ENCODE measurements at regions not wholly inside any gene's neighbourhood (a gene's known extent, or its start where the extent isn't known, plus 50 kb on each side); places are given as distances from the start of the nearest gene placed in this dataset.

DNA sequence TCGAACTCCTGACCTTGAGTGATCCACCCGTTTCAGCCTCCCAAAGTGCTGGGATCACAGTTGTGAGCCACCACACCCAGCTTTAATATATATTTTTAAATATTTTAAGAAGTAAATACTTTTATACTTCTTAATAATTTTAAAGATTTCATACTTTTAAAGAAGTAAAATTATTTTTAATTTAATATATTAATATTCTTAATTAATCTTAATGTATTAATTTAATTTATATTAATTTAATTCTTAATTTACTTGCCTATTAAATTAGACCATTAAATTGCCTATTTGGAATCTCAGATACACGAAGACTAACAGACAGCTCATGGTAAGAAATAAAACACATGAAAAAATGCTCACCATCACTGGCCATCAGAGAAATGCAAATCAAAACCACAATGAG lies 1087.4 kb downstream of the CDH18 start:
- TF ChIP-seq, protein P1, sequence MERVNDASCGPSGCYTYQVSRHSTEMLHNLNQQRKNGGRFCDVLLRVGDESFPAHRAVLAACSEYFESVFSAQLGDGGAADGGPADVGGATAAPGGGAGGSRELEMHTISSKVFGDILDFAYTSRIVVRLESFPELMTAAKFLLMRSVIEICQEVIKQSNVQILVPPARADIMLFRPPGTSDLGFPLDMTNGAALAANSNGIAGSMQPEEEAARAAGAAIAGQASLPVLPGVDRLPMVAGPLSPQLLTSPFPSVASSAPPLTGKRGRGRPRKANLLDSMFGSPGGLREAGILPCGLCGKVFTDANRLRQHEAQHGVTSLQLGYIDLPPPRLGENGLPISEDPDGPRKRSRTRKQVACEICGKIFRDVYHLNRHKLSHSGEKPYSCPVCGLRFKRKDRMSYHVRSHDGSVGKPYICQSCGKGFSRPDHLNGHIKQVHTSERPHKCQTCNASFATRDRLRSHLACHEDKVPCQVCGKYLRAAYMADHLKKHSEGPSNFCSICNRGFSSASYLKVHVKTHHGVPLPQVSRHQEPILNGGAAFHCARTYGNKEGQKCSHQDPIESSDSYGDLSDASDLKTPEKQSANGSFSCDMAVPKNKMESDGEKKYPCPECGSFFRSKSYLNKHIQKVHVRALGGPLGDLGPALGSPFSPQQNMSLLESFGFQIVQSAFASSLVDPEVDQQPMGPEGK (CRISPR knock-in tag; IDR thresholded peaks at IDR 0.05; ENCODE audit: borderline replicate concordance), result no peak
- TF ChIP-seq RARB (CRISPR knock-in tag; IDR thresholded peaks at IDR 0.05) (no peak), GLIS3 (CRISPR knock-in tag; IDR thresholded peaks at IDR 0.05) (no peak), TCF4 (CRISPR knock-in tag; IDR thresholded peaks at IDR 0.05; ENCODE audit: borderline replicate concordance) (no peak), ARNTL (CRISPR knock-in tag; IDR thresholded peaks at IDR 0.05; ENCODE audit: borderline replicate concordance, low read depth) (no peak), ZNF70 (CRISPR knock-in tag; IDR thresholded peaks at IDR 0.05) (no peak)
- TF ChIP-seq, protein P2, sequence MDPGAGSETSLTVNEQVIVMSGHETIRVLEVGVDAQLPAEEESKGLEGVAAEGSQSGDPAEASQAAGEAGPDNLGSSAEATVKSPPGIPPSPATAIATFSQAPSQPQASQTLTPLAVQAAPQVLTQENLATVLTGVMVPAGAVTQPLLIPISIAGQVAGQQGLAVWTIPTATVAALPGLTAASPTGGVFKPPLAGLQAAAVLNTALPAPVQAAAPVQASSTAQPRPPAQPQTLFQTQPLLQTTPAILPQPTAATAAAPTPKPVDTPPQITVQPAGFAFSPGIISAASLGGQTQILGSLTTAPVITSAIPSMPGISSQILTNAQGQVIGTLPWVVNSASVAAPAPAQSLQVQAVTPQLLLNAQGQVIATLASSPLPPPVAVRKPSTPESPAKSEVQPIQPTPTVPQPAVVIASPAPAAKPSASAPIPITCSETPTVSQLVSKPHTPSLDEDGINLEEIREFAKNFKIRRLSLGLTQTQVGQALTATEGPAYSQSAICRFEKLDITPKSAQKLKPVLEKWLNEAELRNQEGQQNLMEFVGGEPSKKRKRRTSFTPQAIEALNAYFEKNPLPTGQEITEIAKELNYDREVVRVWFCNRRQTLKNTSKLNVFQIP (CRISPR knock-in tag; IDR thresholded peaks at IDR 0.05; ENCODE audit: borderline replicate concordance, low read depth), result no peak
- TF ChIP-seq, protein P3, sequence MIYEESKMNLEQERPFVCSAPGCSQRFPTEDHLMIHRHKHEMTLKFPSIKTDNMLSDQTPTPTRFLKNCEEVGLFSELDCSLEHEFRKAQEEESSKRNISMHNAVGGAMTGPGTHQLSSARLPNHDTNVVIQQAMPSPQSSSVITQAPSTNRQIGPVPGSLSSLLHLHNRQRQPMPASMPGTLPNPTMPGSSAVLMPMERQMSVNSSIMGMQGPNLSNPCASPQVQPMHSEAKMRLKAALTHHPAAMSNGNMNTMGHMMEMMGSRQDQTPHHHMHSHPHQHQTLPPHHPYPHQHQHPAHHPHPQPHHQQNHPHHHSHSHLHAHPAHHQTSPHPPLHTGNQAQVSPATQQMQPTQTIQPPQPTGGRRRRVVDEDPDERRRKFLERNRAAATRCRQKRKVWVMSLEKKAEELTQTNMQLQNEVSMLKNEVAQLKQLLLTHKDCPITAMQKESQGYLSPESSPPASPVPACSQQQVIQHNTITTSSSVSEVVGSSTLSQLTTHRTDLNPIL (CRISPR knock-in tag; IDR thresholded peaks at IDR 0.05; ENCODE audit: low read depth), result no peak
